Stomach (tissue), 8 donors: ENCODE measurements at regions not wholly inside any gene's neighbourhood (a gene's known extent, or its start where the extent isn't known, plus 50 kb on each side); places are given as distances from the start of the nearest gene placed in this dataset.

ENCODE experiments used
- DNase-seq, 2 donors: peaks; one replicate each; pipeline versions ENCODE4 v3.0.0 to v3.0.0-alpha.2; 2013 to 2019
- H3K27ac ChIP-seq, 5 donors: fragments of 200-600 bp in 4 of 5; sonication (generic) in 4 of 5; one replicate each; pipeline ENCODE4 v1.5.1; 2013 to 2019; ENCODE audit warnings: mild to moderate bottlenecking in 1 of 5, moderate library complexity in 1 of 5
- H3K27me3 ChIP-seq, 3 donors: fragments of 200-600 bp; sonication (generic); one replicate each; pipeline ENCODE4 v1.5.1; 2017 to 2019; ENCODE audit warnings: mixed run types in 1 of 3
- H3K36me3 ChIP-seq, 4 donors: fragments of 200-600 bp; sonication (generic); 1 replicate in 3 of 4; 2 replicates in 1 of 4; pipeline ENCODE4 v1.5.1; 2016 to 2019
- H3K4me1 ChIP-seq, 4 donors: fragments of 200-600 bp; sonication (generic); one replicate each; pipeline ENCODE4 v1.5.1; 2016 to 2019
- H3K4me3 ChIP-seq, 4 donors: fragments of 200-600 bp; sonication (generic) in 3 of 4; one replicate each; pipeline ENCODE4 v1.5.1; 2016 to 2019; ENCODE audit warnings: mild to moderate bottlenecking in 1 of 4
- H3K9me3 ChIP-seq, 4 donors: fragments of 200-600 bp; sonication (generic); one replicate each; pipeline ENCODE4 v1.5.1; 2016 to 2019
- EP300 ChIP-seq: sonication (generic); formaldehyde crosslinking; IDR thresholded peaks from one replicate; pipeline ENCODE4 v1.6.1; 2017; ENCODE audit warnings: antibody characterized with exemption
- POLR2A ChIP-seq, 4 donors: fragments of 450-650 bp; IDR thresholded peaks; one replicate each; pipeline ENCODE4 v1.6.1; 2016; ENCODE audit warnings: antibody characterized with exemption in 4 of 4, control low read depth in 2 of 4, mild to moderate bottlenecking in 1 of 4, moderate library complexity in 1 of 4
- POLR2AphosphoS5 ChIP-seq, 3 donors: sonication (generic); formaldehyde crosslinking; IDR thresholded peaks; one replicate each; pipeline ENCODE4 v1.6.1; 2016; ENCODE audit warnings: antibody characterized with exemption in 3 of 3
- WGBS, 5 donors: extraction: QIAGEN DNeasy Blood & Tissue Kit in 3 of 5; methylation state at CpG; one replicate each; pipeline versions ENCODE4 v1.1.5 to v1.1.7; 2013 to 2018; 5-methylcytosine and 5-hydroxymethylcytosine counted together
- intact Hi-C: fragments of 100-400 bp; cut with DNase I; formaldehyde crosslinking; loops from one replicate; pipeline ENCODE4 v1.15.1; 2023; ENCODE audit warnings: low total_unique reads
- TF ChIP-seq, protein P1 (sequence below), 7 experiments: fragments of 450-650 bp in 4 of 7; fragments of 200-600 bp in 3 of 7; sonication (generic) in 3 of 7; IDR thresholded peaks; one replicate each; pipeline ENCODE4 v1.5.1; 2016 to 2019; ENCODE audit warnings: antibody characterized with exemption in 7 of 7, control low read depth in 2 of 7, mild to moderate bottlenecking in 1 of 7
- donor health status: healthy with polysubstance abuse.
- donor health status: Bipolar disorder and iron deficiency.
- donor health status: healthy.

DNA sequence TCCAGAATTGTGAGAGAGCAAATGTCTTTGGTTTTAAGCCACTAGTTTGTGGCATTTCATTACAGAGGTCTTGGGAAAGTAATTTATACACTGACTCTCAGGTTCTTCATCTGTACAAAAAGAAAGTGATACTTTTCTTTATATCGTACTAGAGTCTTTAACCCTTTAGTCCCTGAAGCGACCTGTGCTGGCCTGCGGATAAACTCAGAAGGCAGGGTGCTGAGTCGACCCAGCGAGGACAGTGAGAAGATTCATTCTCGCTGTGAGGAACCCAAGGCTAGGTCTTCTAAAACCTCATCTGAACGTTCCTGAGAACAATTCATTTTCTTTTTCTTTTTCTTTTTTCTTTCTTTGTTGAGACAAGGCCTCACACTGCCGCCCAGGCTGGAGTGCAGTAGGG, 514.2 kb upstream of the MGMT start:
- TF ChIP-seq, protein P1, sequence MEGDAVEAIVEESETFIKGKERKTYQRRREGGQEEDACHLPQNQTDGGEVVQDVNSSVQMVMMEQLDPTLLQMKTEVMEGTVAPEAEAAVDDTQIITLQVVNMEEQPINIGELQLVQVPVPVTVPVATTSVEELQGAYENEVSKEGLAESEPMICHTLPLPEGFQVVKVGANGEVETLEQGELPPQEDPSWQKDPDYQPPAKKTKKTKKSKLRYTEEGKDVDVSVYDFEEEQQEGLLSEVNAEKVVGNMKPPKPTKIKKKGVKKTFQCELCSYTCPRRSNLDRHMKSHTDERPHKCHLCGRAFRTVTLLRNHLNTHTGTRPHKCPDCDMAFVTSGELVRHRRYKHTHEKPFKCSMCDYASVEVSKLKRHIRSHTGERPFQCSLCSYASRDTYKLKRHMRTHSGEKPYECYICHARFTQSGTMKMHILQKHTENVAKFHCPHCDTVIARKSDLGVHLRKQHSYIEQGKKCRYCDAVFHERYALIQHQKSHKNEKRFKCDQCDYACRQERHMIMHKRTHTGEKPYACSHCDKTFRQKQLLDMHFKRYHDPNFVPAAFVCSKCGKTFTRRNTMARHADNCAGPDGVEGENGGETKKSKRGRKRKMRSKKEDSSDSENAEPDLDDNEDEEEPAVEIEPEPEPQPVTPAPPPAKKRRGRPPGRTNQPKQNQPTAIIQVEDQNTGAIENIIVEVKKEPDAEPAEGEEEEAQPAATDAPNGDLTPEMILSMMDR (IDR thresholded peaks at IDR 0.05), result no peak
- TF ChIP-seq POLR2AphosphoS5 (IDR thresholded peaks at IDR 0.05), result no peak
- no peak for TF ChIP-seq POLR2A (IDR thresholded peaks at IDR 0.05)
- no peak for TF ChIP-seq EP300
- no peak overlapping the region for H3K4me3 ChIP-seq
- H3K27me3 ChIP-seq, result no peaks in the 10 kb centered on the region
- H3K4me1 ChIP-seq, result no peaks in the 10 kb centered on the region
- WGBS, 5 donors, result 73 to 94% (median 92%) methylated on average over 8 of the region's 8 CpGs
- no peak overlapping the region for H3K27ac ChIP-seq
- no peaks in the 10 kb centered on the region for H3K36me3 ChIP-seq
- no peaks in the 10 kb centered on the region for H3K9me3 ChIP-seq
- DNase-seq, result no peak
- intact Hi-C loops, result no loop called here

- no peak for TF ChIP-seq POLR2A (IDR thresholded peaks at IDR 0.05)
- no peak for TF ChIP-seq POLR2AphosphoS5 (IDR thresholded peaks at IDR 0.05)
- TF ChIP-seq, protein P1 (IDR thresholded peaks at IDR 0.05), result no peak
- no peak for TF ChIP-seq EP300
- WGBS, 5 donors, result 67 to 76% (median 71%) methylated on average over 1 of the region's 1 CpG
These were observed 510.9 kb upstream of the MGMT start for GRCh38 chr10:128956149-128956548.

DNA sequence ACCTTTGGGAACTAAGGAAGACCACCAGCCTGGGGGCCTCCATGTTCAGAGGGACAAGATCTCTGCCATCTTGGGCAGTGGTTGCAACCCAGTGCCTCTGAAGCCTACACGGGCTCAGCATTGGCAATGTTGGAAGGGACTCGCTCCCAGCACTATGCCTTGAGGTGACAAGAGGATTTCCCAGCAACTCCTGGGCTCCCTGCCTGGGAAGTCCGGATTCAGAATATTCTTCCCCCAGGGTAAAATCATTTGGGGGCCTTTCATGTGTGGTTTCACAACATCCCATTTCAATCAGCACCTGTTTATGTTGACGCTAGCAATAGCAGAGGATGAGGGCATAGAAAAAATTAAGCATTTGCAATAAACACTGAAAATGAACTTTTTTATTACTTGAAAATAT, 509.8 kb upstream of the MGMT start:
- no peak overlapping the region for H3K4me3 ChIP-seq
- no peak overlapping the region for H3K27ac ChIP-seq
- no peaks in the 10 kb centered on the region for H3K9me3 ChIP-seq
- H3K27me3 ChIP-seq, result no peaks in the 10 kb centered on the region
- TF ChIP-seq POLR2A (IDR thresholded peaks at IDR 0.05) (no peak), POLR2AphosphoS5 (IDR thresholded peaks at IDR 0.05) (no peak), EP300 (no peak)
- TF ChIP-seq, protein P1 (IDR thresholded peaks at IDR 0.05), result no peak
- no peak for DNase-seq
- H3K4me1 ChIP-seq, result no peaks in the 10 kb centered on the region
- 49 to 74% (median 62%) methylated on average over 3 to 4 of the region's 4 CpGs for WGBS, 5 donors
- intact Hi-C loops, result no loop called here
- no peaks in the 10 kb centered on the region for H3K36me3 ChIP-seq

More at GRCh38 chr10:128956149-128956548, 510.9 kb upstream of the MGMT start:
- no peak overlapping the region for H3K27ac ChIP-seq
- H3K27me3 ChIP-seq, result no peaks in the 10 kb centered on the region
- intact Hi-C loops, result no loop called here
- DNase-seq, result no peak
- H3K9me3 ChIP-seq, result no peaks in the 10 kb centered on the region
- H3K4me1 ChIP-seq, result no peaks in the 10 kb centered on the region
- no peak overlapping the region for H3K4me3 ChIP-seq
- no peaks in the 10 kb centered on the region for H3K36me3 ChIP-seq

GRCh38 chr10:128958834-128959690, 508.0 kb upstream of the MGMT start:
- Histone ChIP-seq H3K27me3 (peaks cover 0 to 6% (median 0%) of the 10 kb centered on the region in 3 donors), H3K9me3 (no peaks in the 10 kb centered on the region), H3K4me3 (no peak overlapping the region), H3K36me3 (no peaks in the 10 kb centered on the region), H3K27ac (no peak overlapping the region), H3K4me1 (no peaks in the 10 kb centered on the region)
- no peak for TF ChIP-seq POLR2A (IDR thresholded peaks at IDR 0.05)
- TF ChIP-seq POLR2AphosphoS5 (IDR thresholded peaks at IDR 0.05), result no peak
- TF ChIP-seq EP300, result no peak
- TF ChIP-seq, protein P1 (IDR thresholded peaks at IDR 0.05), result no peak
- no peak for DNase-seq
- WGBS, 5 donors, result 89 to 92% (median 91%) methylated on average over 39 of the region's 39 CpGs
- intact Hi-C loops, result no loop called here
